HG02852 (cell line): ENCODE measurements at regions not wholly inside any gene's neighbourhood (a gene's known extent, or its start where the extent isn't known, plus 50 kb on each side); places are given as distances from the start of the nearest gene placed in this dataset.

Experiments used
- ATAC-seq: cut with Tn5 transposase; IDR thresholded peaks from one replicate; pipeline ENCODE4 v1.9.1; 2021; ENCODE audit warnings: mild to moderate bottlenecking, moderate library complexity; ENCODE audit not compliant: unreplicated experiment

DNA sequence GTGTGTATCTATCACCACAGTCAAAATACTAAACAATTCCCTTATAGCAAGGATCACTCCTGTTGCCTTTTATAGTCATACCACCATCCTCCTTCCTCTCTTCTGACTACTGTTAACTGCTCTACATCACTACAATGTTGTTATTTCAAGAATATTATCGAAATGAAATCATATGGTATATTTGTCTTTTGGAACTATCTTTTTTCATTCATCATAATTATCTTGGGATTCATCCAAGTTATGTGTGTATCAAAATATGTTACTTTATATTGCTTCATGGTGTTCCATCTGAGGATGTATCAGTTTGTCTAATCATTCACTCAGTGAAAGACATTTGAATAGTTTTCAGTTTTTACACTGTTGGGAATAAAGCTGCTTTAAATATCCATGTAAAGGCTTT lies 1423.0 kb upstream of the PIK3C3 start:
- ATAC-seq, result no peak

- no peak for ATAC-seq
Observed at GRCh38 chr18:40531051-40531450, 1424.0 kb upstream of the PIK3C3 start.

DNA sequence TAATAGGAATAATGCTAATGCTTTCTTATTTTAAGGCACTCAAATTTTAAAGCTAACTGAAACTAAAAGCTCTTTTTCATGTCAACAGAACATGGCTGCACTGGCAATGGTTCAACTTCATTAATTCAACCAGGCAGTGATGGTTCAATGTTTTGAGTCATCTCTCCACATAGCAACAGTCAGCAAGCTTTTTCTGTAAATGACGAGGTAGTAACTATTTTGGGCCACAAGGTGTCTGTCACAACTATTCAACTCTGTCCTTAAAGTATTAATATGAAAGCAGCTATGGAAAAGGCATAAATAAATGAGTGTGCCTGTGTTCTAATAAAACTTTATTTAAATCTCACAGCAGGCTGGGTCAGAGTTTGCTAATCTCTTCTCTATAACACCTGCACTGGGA lies 1425.6 kb upstream of the PIK3C3 start:
- ATAC-seq, result no peak

GRCh38 chr18:40524881-40525280 lies 1430.2 kb upstream of the PIK3C3 start:
- no peak for ATAC-seq

DNA sequence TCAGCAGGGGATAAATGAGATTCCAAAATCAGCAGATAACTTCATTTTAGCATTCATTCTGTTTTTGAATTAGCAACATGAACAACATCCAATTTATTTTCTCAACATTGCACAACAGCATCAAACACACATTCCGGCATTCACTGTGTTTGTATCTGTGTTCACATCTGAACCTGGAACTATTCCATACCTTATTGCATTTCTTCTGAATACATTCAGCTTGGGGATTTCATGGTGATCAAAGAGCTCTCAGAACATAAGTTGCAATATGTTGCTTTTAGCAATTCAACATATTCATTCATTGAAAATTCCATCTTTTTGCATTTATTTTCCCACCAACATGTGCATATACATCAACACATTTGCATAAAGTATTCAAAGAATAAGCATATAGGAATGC lies 1431.7 kb upstream of the PIK3C3 start:
- ATAC-seq, result no peak

DNA sequence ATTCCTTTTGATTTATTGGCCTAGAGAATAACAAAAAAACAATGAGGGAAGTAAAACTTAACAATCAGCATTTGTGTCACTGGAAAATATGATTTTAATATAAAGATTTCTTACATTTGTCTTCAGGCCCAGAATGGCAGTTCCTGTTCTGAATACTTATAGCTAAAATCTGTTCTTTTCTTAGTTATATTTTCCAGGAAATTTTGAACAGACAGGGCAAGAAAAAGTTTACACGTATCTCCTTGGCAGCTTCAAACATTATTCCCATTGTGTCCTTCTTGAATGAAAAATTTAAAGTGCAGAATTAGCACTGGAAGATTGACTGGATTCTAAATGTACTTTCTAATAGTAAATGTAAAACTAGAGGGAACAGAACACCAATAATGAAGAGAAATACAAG lies 1454.0 kb upstream of the PIK3C3 start:
- no peak for ATAC-seq

- ATAC-seq, result no peak
Observed at GRCh38 chr18:40494603-40495002, 1460.4 kb upstream of the PIK3C3 start.

DNA sequence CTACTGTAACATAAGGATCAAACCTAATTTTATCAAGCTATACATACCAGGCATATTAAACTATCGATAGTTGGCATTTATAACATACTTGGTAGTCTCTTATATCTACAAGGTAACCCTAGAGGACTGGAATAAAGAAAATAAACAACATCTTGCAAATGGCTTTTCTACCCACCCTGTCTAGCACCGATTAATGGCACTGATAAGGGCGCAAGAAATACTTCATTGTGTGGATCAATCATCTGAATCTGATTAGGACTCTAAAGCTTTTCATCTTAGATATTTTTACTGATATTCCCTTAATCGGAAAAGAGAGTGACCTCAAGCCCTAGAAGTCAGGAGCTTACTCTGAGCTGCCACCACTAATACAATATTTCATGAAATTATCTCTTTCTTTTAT lies 1461.7 kb upstream of the PIK3C3 start:
- no peak for ATAC-seq

GRCh38 chr18:40489301-40489700 lies 1465.7 kb upstream of the PIK3C3 start:
- no peak for ATAC-seq

DNA sequence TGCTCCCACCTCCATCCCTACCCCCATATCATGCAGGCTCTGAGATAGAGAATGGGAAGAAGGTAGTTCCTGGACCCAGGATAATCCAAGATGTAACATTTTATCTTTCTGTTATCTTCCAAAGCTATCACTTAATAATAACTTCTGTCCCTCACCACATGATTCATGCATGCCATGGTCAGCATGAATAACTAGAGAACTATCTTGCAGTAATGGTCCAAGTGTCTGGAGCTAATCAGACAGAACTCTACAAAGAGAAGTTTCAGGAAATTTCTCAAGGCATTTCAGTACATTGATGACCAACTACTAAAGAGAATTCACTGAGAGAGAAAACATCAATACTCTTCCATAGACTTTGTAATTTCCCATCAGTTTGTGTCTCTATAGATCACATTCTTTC lies 1469.7 kb upstream of the PIK3C3 start:
- no peak for ATAC-seq

DNA sequence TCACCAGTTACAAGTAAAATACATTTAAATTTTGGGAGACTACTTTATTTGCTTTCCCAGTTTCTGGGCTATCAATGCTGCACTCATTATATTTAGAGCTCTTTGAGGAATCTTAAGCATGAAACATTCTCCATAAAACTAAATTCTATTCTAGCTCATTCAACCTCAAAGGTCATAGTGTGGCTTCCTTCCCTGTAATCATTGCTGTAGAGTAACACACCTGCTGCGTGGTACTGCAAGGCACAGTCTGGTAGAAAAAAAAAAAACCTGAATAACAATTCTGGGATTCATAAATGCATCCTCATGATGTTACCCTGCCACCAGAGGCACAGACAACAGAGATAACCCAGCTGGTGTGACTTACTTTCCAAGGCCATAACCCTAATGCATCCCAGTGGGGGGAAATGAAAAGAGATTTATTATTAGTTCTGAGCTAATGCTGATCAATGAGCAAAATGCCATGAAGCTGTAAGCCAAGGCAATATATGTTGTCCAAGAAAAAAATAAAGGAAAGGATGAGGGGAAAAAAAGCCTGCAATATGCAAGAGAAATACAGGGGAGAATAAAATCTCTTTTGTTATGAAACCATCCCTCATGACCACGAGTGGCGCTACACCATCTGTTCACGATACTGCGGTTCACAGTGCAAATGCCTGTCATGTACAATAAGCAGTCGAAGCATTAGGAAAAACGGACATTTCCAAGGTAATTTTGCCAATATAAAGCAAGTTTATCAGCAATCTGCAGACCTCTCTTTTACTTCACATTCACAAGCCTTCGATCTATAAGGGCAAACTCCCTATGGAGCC lies 1481.6 kb upstream of the PIK3C3 start:
- ATAC-seq, result no peak

- no peak for ATAC-seq
Observed at GRCh38 chr18:40470723-40471122, 1484.3 kb upstream of the PIK3C3 start.

GRCh38 chr18:40469851-40470250 lies 1485.2 kb upstream of the PIK3C3 start:
- no peak for ATAC-seq

DNA sequence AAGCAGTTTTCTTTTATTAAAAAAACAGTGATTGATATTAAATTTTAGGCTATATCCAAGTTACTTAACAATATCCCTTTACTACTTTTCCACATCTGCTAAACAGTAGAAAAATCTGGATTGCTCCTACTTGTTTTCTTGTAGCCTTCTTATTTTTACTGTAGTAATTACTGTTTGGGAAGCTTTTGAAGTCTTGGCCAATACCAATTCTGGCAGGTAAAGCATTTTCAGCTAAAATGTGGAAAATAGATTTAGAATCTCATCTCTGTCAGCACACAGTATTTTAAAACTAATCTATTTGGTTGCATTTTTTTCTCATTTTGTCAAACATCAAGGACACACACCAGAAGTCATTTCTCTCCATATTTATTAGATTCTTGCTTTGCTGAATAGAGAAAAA lies 1485.7 kb upstream of the PIK3C3 start:
- ATAC-seq, result no peak

- ATAC-seq, result no peak
Observed at GRCh38 chr18:40464032-40464431, 1491.0 kb upstream of the PIK3C3 start.

DNA sequence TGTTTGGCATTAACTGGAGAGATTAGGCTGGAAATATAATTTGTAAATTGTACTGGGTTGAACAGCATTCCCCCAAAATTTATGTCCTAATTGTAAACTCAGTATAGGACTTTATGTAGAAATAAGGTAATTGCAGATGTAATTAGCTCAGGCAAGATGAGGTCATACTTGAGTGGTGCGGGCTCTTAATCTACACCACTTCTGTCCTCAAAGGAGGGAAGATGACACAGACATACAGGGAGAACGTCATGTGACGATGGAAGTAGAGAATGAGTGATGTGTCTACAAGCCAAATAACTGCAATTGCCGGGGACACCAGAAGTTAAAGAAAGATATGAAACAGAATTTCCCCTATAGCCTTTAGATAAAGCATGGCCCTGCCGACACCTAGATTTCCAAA lies 1501.1 kb upstream of the PIK3C3 start:
- no peak for ATAC-seq

DNA sequence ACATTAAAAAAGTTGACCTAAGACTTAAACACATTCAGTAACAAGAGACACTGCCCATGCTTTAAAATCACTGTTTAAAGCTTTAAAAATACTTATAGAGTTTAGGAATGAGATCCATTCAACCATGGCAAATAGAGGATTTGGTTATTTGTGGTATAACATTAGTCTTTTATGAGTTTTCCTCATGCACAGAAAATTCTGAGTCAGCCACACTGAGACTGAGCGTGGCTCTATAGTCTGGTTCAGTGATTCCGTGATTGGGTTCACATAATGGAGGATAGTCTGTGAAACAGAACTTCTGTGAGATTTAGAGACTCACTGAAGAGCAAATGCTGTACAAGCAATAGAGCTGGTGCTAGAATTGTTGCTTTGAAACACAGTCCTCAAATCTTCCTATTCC lies 1502.4 kb upstream of the PIK3C3 start:
- no peak for ATAC-seq

DNA sequence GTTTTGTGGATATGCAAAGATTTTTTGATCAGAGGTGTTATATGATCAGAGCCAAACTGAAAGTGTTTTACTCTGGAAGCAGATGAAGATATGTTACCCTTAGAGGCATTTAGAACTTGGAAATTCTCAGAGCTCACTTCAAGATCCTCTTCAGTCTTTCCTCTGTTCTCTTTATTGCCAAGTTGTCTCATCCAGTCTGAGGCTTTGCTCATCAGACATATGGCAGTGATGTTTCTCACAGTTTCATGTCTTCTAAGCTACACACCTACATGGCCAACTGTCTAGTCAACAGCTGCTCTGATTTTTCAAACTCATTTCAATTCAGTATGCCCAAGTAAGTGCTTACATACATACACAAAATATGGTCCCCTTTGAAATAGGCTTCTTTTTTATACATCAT lies 1504.3 kb upstream of the PIK3C3 start:
- no peak for ATAC-seq

GRCh38 chr18:40447820-40448219 lies 1507.2 kb upstream of the PIK3C3 start:
- ATAC-seq, result no peak

- ATAC-seq, result no peak
Observed at GRCh38 chr18:40440088-40440487, 1514.9 kb upstream of the PIK3C3 start.

GRCh38 chr18:40437517-40437916 lies 1517.5 kb upstream of the PIK3C3 start:
- no peak for ATAC-seq

DNA sequence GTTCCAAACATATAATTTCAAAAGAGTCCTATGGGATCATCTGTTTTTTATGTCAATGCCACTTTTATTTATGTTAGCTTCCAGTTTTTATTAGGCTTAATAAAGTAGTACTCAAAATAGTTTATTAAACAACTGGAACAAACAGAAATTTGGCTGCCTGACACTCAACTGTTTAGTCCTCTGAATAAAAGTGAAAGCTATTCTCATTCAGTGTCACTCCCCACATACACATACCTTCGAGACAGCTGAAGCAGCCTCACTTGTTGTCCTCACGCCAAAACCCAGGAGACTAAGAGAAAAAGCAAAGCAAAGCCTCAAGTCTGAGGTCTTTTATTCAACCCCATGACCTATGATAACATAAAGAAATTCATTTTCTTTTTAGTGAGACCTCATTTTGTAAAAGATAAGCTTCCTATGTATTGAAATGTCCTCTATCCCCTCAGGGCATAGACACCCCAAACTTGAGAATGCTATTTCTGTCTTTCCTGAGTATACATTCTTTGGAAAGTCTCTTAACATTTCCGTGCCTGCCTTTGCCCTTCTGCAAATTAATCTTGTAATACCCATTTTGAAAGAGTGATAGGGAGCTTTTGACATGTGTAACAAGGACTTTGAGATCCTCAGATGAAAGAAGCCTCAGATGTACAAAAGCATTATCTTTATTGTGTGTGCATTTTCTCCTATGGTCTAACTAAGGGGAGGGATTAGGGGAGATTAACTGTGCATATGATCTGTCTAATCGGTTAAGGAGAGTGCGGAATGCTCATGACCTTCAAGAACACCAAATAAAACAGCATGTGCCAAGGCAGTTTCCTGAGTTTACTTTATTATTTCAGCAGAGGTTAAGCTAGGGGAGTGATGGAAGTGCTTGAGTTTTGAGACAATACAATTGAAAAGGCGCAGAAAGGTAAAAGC lies 1523.7 kb upstream of the PIK3C3 start:
- no peak for ATAC-seq
